Loucy (cell line): ENCODE measurements at regions not wholly inside any gene's neighbourhood (a gene's known extent, or its start where the extent isn't known, plus 50 kb on each side); places are given as distances from the start of the nearest gene placed in this dataset.

ENCODE experiments used
- CTCF ChIP-seq: fragments of 200-600 bp; sonication (generic); conservative IDR thresholded peaks from 2 replicates; pipeline ENCODE4 v1.5.1; 2014; ENCODE audit warnings: mild to moderate bottlenecking, antibody characterized with exemption, low read length
- EZH2phosphoT487 ChIP-seq: fragments of 200-600 bp; IDR thresholded peaks from 2 replicates; pipeline ENCODE4 v1.6.1; 2018; ENCODE audit warnings: antibody characterized with exemption, mild to moderate bottlenecking, moderate library complexity, borderline replicate concordance

- TF ChIP-seq CTCF (peak; percentile 44), EZH2phosphoT487 (no peak)
These were observed 1992.3 kb downstream of the MAT2B start for GRCh38 chr5:165497707-165498106.
